MCF 10A (cell line): ENCODE measurements at regions not wholly inside any gene's neighbourhood (a gene's known extent, or its start where the extent isn't known, plus 50 kb on each side); places are given as distances from the start of the nearest gene placed in this dataset.

Experiments used
- BruUV-seq: library from RNA; stranded (reverse); fragments of 400-500 nt; replicated peaks from 2 replicates; lab custom pipeline; 2021; lab: Mats Ljungman, UMichigan
- CTCF ChIA-PET: fragments of 300-600 bp; sonication (Branson Sonifier 250); formaldehyde crosslinking; extraction: SDS; loops from one replicate; lab custom pipeline; 2021; ENCODE audit warnings: antibody characterized with exemption, inconsistent platforms; lab: Yijun Ruan, JAX
- POLR2A ChIA-PET: fragments of 300-600, 350-650 bp; sonication (Branson Sonifier 250); formaldehyde crosslinking; extraction: SDS; loops from one replicate; lab custom pipeline; 2020; ENCODE audit warnings: antibody characterized with exemption, inconsistent platforms; lab: Yijun Ruan, JAX
- DNase-seq: peaks from one replicate; pipeline ENCODE4 v3.0.0-alpha.2; 2018; ENCODE audit not compliant: unreplicated experiment
- H3K27ac Mint-ChIP-seq: one replicate; pipeline ENCODE4 v1.8.0; 2022; ENCODE audit warnings: mild to moderate bottlenecking, low read depth, mixed read lengths; ENCODE audit not compliant: unreplicated experiment
- H3K27me3 Mint-ChIP-seq: one replicate; pipeline ENCODE4 v1.8.0; 2022; ENCODE audit warnings: mixed read lengths; ENCODE audit not compliant: insufficient read depth, unreplicated experiment
- H3K36me3 Mint-ChIP-seq: one replicate; pipeline ENCODE4 v1.8.0; 2022; ENCODE audit warnings: mild to moderate bottlenecking, moderate library complexity, mixed read lengths; ENCODE audit not compliant: insufficient read depth, unreplicated experiment
- H3K4me1 Mint-ChIP-seq: one replicate; pipeline ENCODE4 v1.8.0; 2022; ENCODE audit warnings: mixed read lengths; ENCODE audit not compliant: insufficient read depth, unreplicated experiment
- H3K4me3 Mint-ChIP-seq: one replicate; pipeline ENCODE4 v1.8.0; 2022; ENCODE audit warnings: mild to moderate bottlenecking, moderate library complexity, mixed read lengths; ENCODE audit not compliant: unreplicated experiment
- H3K9me3 Mint-ChIP-seq: one replicate; pipeline ENCODE4 v1.8.0; 2022; ENCODE audit warnings: mixed read lengths; ENCODE audit not compliant: unreplicated experiment
- CTCF ChIP-seq: fragments of 200-600 bp; IDR thresholded peaks from one replicate; pipeline ENCODE4 v1.8.0; 2022; ENCODE audit warnings: antibody characterized with exemption, mild to moderate bottlenecking; ENCODE audit not compliant: unreplicated experiment
- intact Hi-C: fragments of 100-400 bp; cut with micrococcal nuclease; formaldehyde crosslinking; loops from 2 replicates; pipeline ENCODE4 v1.14.1; 2022

- peak; percentile 81 for TF ChIP-seq CTCF
- CTCF ChIA-PET: interaction anchor here (0.6 to 2.6 kb wide), 26 partner anchors 8 to 390 kb away, joined by 3 to 20 read pairs (median 4); no protein-coding TSS in a partner anchor
- Mint-ChIP-seq H3K4me1 (peaks cover 5% of the 10 kb centered on the region), H3K27me3 (peaks cover 15% of the 10 kb centered on the region), H3K4me3 (no peak overlapping the region), H3K9me3 (no peaks in the 10 kb centered on the region), H3K27ac (no peak overlapping the region), H3K36me3 (no peaks in the 10 kb centered on the region)
- intact Hi-C loops: loop anchor here (1.0 kb wide), 1 partner anchor 216 kb away; no protein-coding TSS in a partner anchor
- DNase-seq: peak; percentile 63
- BruUV-seq: no TSS peak
- POLR2A ChIA-PET: interaction anchor here (0.5 to 1.0 kb wide), 2 partner anchors 39 to 206 kb away, joined by 3 read pairs; no protein-coding TSS in a partner anchor
Measured at GRCh38 chr7:33716581-33717477, 188.5 kb upstream of the BMPER start.

DNA sequence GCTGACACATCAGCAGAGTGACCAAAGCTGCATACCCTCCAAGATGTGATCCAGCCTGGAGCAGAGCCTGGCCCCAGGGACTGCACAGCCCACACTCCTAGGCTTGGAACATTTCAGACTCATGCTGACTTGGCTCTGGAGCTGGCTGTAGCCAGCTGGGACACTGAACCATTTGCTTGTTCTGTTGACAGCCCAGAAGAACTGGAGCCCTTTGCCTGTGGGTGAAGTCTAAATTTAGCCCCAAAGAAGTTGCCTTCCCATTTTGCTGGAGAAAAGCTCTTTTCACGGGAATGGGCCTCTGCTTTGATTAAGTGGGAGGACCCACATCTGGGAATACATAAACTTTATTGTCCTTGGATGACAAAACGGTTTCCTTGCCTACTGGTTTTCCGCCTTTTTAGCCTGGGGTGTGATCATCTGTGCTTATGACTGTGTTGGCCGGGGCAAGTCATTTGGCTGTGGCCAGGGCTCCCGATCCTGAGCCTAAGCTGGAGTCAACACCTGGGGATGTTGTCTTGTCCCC is 186.2 kb upstream of the BMPER start:
- no TSS peak for BruUV-seq
- CTCF ChIA-PET: interaction anchor here (0.6 to 2.6 kb wide), 6 partner anchors 13 to 377 kb away, joined by 3 to 20 read pairs (median 4); no protein-coding TSS in a partner anchor

DNA sequence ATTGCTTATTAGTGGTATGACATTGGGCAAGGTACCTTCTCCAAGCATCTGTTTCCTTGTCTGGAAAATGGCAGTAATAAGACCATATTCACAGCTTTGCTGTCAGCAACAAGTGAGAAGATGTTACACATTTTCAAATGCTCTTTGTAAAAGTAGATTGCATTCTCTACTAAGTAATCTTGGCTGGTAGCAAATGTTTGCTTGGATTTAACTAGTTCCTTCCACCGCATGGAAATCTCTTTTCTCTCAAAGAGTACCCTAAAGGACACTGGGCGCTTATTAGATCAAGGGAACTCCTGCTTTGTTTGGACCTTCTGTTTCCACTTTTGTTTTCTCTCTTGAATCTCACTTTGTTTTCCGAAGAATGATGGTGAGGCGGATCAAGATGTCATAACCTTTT is 185.2 kb upstream of the BMPER start:
- DNase-seq: no peak
- CTCF ChIA-PET: interaction anchor here (0.8 kb wide), 1 partner anchor 213 kb away, joined by 3 read pairs; no protein-coding TSS in a partner anchor
- no peak for TF ChIP-seq CTCF
- peaks cover 8% of the 10 kb centered on the region for H3K4me1 Mint-ChIP-seq
- intact Hi-C loops: no loop called here
- peaks cover 5% of the 10 kb centered on the region for H3K27me3 Mint-ChIP-seq
- no peak overlapping the region for H3K27ac Mint-ChIP-seq
- no peak overlapping the region for H3K4me3 Mint-ChIP-seq
- POLR2A ChIA-PET: no interaction called here
- BruUV-seq: no TSS peak
- no peaks in the 10 kb centered on the region for H3K9me3 Mint-ChIP-seq
- H3K36me3 Mint-ChIP-seq: no peaks in the 10 kb centered on the region

More for the DNA sequence above, 186.2 kb upstream of the BMPER start:
- no peak overlapping the region for H3K27ac Mint-ChIP-seq
- H3K4me3 Mint-ChIP-seq: no peak overlapping the region
- peaks cover 12% of the 10 kb centered on the region for H3K4me1 Mint-ChIP-seq
- POLR2A ChIA-PET: no interaction called here
- H3K36me3 Mint-ChIP-seq: no peaks in the 10 kb centered on the region
- no peaks in the 10 kb centered on the region for H3K9me3 Mint-ChIP-seq
- intact Hi-C loops: no loop called here
- TF ChIP-seq CTCF: no peak
- no peak for DNase-seq
- H3K27me3 Mint-ChIP-seq: peaks cover 15% of the 10 kb centered on the region

DNA sequence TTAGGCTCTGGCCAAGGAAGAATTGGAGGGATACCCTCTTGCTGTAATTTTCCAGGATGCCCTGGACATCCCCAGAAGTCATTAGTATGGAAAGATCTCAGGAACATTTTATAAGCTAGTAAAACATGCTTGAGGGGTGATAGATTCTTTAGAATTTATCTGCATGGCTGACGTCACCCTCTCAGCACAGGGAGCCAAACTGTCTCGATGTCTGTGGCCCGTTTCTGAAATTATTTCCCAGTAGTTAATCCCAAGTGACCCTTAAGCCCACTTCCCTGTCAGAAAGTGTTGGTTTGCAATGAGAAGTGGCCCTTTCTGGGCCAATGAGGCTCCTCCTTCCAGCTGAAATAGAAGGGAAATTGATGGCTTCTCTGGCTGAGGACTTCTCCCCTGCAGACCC is 184.5 kb upstream of the BMPER start:
- no peak overlapping the region for H3K27ac Mint-ChIP-seq
- no peaks in the 10 kb centered on the region for H3K36me3 Mint-ChIP-seq
- no peaks in the 10 kb centered on the region for H3K9me3 Mint-ChIP-seq
- H3K4me1 Mint-ChIP-seq: peaks cover 7% of the 10 kb centered on the region
- H3K4me3 Mint-ChIP-seq: no peak overlapping the region
- ChIA-PET CTCF (interaction anchor here (0.6 to 1.2 kb wide), 7 partner anchors 30 to 479 kb away, joined by 3 to 5 read pairs (median 3); no protein-coding TSS in a partner anchor), POLR2A (interaction anchor here (0.5 kb wide), 1 partner anchor 149 kb away, joined by 3 read pairs; no protein-coding TSS in a partner anchor)
- H3K27me3 Mint-ChIP-seq: no peaks in the 10 kb centered on the region
- no peak for DNase-seq
- BruUV-seq: no TSS peak
- intact Hi-C loops: no loop called here
- no peak for TF ChIP-seq CTCF
